ENCODE measurements at regions not wholly inside any gene's neighbourhood (a gene's known extent, or its start where the extent isn't known, plus 50 kb on each side); places are given as distances from the start of the nearest gene placed in this dataset.

- TF ChIP-seq POLR2AphosphoS5 (IDR thresholded peaks at IDR 0.05; ENCODE audit: borderline replicate concordance, low read depth, low read length) = no peak
- TF ChIP-seq EZH2 (IDR thresholded peaks at IDR 0.05) = no peak
- TF ChIP-seq FOXP2 (optimal IDR thresholded peaks at IDR 0.05; ENCODE audit: control extremely low read depth, extremely low read length, insufficient read depth) = no peak
These were observed 140.5 kb upstream of the ADAMTS3 start for GRCh38 chr4:72709475-72709874.

Measured in SK-N-MC (cell line).